Activated B cell treated with CpG ODN at 0.5 μM for 24 hours (primary cell): ENCODE measurements at regions not wholly inside any gene's neighbourhood (a gene's known extent, or its start where the extent isn't known, plus 50 kb on each side); places are given as distances from the start of the nearest gene placed in this dataset.

ENCODE experiments used
- ATAC-seq: fragments of 200-7000 bp; cut with Tn5 transposase; one replicate; pipeline ENCODE4 v1.10.0; 2021; ENCODE audit warnings: low read depth, mild to moderate bottlenecking, moderate library complexity
- CTCF ChIA-PET: fragments of 350-600 bp; sonication (Branson Sonifier 250); formaldehyde crosslinking; loops from one replicate; lab custom pipeline; 2021; ENCODE audit warnings: antibody characterized with exemption; lab: Charles Lee
- POLR2A ChIA-PET: fragments of 350-600 bp; sonication (Branson Sonifier 250); formaldehyde crosslinking; loops from one replicate; lab custom pipeline; 2021; ENCODE audit warnings: antibody characterized with exemption; lab: Charles Lee
- DNase-seq: peaks from one replicate; pipeline ENCODE4 v3.0.0; 2022
- H3K27ac Mint-ChIP-seq: one replicate; pipeline ENCODE4 v1.8.0; 2020; ENCODE audit warnings: mixed read lengths
- H3K27me3 Mint-ChIP-seq: one replicate; pipeline ENCODE4 v1.8.0; 2021; ENCODE audit warnings: mixed read lengths
- H3K36me3 Mint-ChIP-seq: one replicate; pipeline ENCODE4 v1.8.0; 2021; ENCODE audit warnings: low read depth, mixed read lengths
- H3K4me1 Mint-ChIP-seq: one replicate; pipeline ENCODE4 v1.8.0; 2021; ENCODE audit warnings: mixed read lengths
- H3K4me3 Mint-ChIP-seq: one replicate; pipeline ENCODE4 v1.8.0; 2020; ENCODE audit warnings: mild to moderate bottlenecking, mixed read lengths
- H3K9me3 Mint-ChIP-seq: one replicate; pipeline ENCODE4 v1.8.0; 2020; ENCODE audit warnings: mixed read lengths
- CTCF ChIP-seq: fragments of 200-600 bp; IDR thresholded peaks from one replicate; pipeline ENCODE4 v1.8.0; 2022; ENCODE audit warnings: antibody characterized with exemption, mild to moderate bottlenecking
- intact Hi-C: fragments of 100-400 bp; cut with micrococcal nuclease; formaldehyde crosslinking; loops from one replicate; pipeline ENCODE4 v1.15.1; 2024

- CTCF ChIA-PET = no interaction called here
- no peak overlapping the region for H3K4me3 Mint-ChIP-seq
- ATAC-seq = no peak
Measured at GRCh38 chr2:52775674-52776073, 991.9 kb upstream of the CHAC2 start.

DNA sequence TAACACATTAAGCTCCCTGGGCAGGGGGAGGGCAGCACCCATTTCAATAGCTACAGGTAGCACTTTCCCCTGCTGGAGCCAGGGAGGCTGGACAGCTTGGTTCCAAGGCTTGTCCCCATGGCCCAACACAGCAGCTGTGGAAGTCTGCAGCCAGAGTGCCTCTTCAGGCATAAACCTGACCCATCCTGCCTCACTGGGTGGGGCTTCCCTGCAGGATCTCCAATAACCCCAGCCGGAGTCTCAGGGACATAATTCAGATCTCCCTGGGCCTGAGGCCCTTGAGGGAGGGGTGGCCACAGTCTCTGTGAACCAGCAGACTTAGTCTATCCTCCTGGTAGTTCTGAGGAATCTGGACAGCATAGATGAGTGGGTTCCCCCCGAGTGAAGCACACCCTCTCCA, 1001.9 kb upstream of the CHAC2 start:
- ChIA-PET POLR2A (no interaction called here), CTCF (no interaction called here)
- Mint-ChIP-seq H3K9me3 (peaks cover 10% of the 10 kb centered on the region), H3K36me3 (no peaks in the 10 kb centered on the region), H3K4me3 (no peak overlapping the region), H3K27ac (no peak overlapping the region), H3K27me3 (no peaks in the 10 kb centered on the region), H3K4me1 (no peaks in the 10 kb centered on the region)
- no peak for TF ChIP-seq CTCF
- intact Hi-C loops = no loop called here
- DNase-seq (no peak), ATAC-seq (no peak)

More at GRCh38 chr2:52775674-52776073, 991.9 kb upstream of the CHAC2 start:
- Mint-ChIP-seq H3K27me3 (no peaks in the 10 kb centered on the region), H3K4me1 (no peaks in the 10 kb centered on the region), H3K9me3 (no peaks in the 10 kb centered on the region), H3K36me3 (no peaks in the 10 kb centered on the region), H3K27ac (no peak overlapping the region)
- POLR2A ChIA-PET = no interaction called here
- intact Hi-C loops = no loop called here
- no peak for TF ChIP-seq CTCF
- no peak for DNase-seq

DNA sequence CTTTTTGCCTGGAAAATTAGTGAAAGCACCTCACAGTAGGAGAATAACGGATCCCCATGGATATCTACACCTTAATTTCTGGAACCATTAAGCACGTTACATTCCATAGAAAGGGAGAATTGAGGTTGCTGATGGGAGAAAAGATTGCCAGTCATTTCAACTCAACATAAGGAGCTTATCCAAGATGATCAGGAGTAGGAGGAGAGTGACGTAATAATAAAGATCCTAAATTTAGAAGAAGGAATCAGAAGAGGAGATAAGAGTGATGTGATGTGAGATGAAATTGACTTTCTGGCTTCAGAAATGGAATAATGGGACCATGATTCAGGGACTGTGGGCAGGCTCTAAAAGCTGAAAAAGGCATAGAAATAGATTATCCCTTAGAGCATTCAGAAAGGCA, 1017.8 kb upstream of the CHAC2 start:
- Mint-ChIP-seq H3K27me3 (no peaks in the 10 kb centered on the region), H3K4me3 (no peak overlapping the region), H3K36me3 (no peaks in the 10 kb centered on the region), H3K9me3 (peaks cover 5% of the 10 kb centered on the region), H3K27ac (no peak overlapping the region), H3K4me1 (no peaks in the 10 kb centered on the region)
- intact Hi-C loops = no loop called here
- no peak for ATAC-seq
- no peak for TF ChIP-seq CTCF
- ChIA-PET CTCF (no interaction called here), POLR2A (no interaction called here)
- DNase-seq = no peak

- intact Hi-C loops = no loop called here
- no peak for TF ChIP-seq CTCF
- no peak overlapping the region for H3K27ac Mint-ChIP-seq
- no peak overlapping the region for H3K4me3 Mint-ChIP-seq
- no peaks in the 10 kb centered on the region for H3K27me3 Mint-ChIP-seq
- CTCF ChIA-PET = no interaction called here
- ATAC-seq (no peak), DNase-seq (no peak)
- POLR2A ChIA-PET = no interaction called here
- no peaks in the 10 kb centered on the region for H3K36me3 Mint-ChIP-seq
- H3K9me3 Mint-ChIP-seq = peaks cover 5% of the 10 kb centered on the region
- H3K4me1 Mint-ChIP-seq = no peaks in the 10 kb centered on the region
Measured at GRCh38 chr2:52745144-52745543, 1022.5 kb upstream of the CHAC2 start.

- Mint-ChIP-seq H3K4me1 (no peaks in the 10 kb centered on the region), H3K36me3 (no peaks in the 10 kb centered on the region), H3K27me3 (no peaks in the 10 kb centered on the region), H3K4me3 (no peak overlapping the region), H3K9me3 (peaks cover 9% of the 10 kb centered on the region), H3K27ac (no peak overlapping the region)
- no peak for TF ChIP-seq CTCF
- CTCF ChIA-PET = no interaction called here
- intact Hi-C loops = no loop called here
- no peak for DNase-seq
- no peak for ATAC-seq
- POLR2A ChIA-PET = no interaction called here
Measured at GRCh38 chr2:52732849-52733395, 1034.7 kb upstream of the CHAC2 start.
